ENCODE measurements at regions not wholly inside any gene's neighbourhood (a gene's known extent, or its start where the extent isn't known, plus 50 kb on each side); places are given as distances from the start of the nearest gene placed in this dataset.

DNA sequence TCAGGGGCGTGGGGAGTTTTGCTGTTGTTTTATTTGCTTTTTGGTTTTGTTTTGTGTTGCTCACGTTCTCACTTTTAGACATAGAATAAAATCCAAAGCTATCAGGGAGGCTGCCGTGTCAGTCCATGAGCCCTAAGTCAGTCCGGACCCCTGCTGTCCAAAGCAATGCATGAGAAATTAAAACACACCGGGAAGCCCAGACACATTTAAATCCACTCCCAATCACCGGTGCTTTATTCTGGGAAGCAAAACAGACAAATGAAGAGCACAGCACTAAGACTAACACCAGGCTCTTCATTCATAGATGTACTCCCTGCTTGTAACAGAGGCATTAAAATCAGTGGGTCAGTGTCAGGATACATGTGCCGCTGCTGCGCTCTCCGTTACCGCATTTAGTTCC lies 180.9 kb downstream of the IRX2 start:
- DNase-seq = no peak

GRCh38 chr5:2569774-2570542 lies 181.5 kb downstream of the IRX2 start:
- DNase-seq = no peak

DNA sequence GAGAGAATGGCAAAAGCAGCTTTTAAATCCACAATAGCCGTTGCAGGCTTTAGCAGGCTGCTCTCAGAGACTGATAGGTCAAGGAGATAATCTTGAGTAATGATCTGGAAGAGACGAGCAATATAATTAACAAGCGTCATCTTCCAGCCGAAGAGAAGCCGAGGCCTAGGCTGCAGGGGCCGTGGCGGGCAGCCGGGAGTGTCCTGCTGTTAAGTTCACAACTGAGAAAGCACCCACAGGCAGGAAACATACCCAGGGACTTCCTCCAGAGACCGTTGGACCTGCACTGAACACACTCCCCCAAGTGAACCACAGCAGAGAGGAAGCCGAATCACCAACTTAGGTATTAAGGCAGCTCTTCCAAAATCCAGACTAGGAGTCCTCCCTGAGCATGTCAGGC lies 182.3 kb downstream of the IRX2 start:
- no peak for DNase-seq

GRCh38 chr5:2566284-2566683 lies 185.2 kb downstream of the IRX2 start:
- no peak for DNase-seq

DNA sequence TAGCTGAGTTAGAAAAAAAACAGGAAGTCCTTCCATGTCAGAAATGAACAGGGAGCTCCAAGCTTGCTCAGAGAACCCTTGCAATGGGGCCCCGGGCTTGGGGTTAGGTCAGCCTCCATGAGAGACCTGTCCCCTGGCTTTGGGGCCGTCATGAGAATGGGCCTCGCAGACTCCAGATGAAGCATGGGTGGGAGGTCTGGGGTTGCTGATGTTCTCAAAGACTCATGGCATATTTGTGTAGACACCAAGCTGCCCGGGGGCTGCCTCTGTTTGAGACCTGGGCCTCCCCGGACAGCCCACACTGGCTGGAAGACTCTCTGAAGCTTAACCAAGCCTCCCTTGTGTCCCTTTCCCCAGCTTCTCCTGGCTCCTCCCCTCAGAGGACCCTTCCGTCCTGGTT lies 186.3 kb downstream of the IRX2 start:
- DNase-seq = no peak

DNA sequence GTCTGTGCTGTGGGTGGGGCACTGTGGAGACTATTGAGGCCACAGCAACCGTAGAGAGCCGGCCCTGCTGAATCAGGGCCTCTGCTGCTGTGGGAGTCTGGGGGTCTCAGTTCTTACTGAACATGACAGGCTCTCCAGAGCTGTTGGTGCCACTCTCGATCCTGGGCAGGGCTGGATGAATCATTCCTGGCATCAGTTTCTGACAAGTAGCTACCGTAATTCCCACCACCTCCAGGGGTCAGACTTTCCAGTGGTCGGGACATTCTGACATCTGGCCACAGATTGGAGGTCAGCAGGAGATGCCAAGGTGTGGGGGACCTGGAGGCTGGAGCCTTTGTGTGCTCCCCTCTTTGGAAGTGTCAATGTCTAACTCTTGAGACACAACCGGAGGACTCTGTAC lies 188.4 kb downstream of the IRX2 start:
- DNase-seq = no peak

DNA sequence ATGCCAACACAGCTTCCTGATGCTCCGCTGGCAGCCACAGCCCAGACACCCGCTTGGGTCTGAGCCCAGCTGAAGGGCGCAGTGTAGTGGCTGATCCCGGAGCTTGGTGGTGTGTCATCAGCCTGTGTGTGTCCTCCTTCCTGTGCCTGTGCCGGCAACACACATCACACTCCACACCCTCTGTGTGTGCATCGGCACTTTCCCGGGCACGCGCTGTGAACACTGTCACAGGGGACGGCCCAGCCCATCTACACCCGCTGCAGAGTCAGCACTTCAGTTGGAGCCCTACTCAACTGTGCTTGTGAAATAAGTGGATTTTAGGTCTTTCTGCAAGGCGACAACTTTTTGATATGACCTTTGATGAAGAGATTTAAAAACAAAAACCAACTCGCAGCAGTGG lies 189.4 kb downstream of the IRX2 start:
- no peak for DNase-seq

- no peak for DNase-seq
These were observed 191.0 kb downstream of the IRX2 start for GRCh38 chr5:2560435-2560834.

- no peak for DNase-seq
These were observed 194.0 kb downstream of the IRX2 start for GRCh38 chr5:2557435-2557834.

DNA sequence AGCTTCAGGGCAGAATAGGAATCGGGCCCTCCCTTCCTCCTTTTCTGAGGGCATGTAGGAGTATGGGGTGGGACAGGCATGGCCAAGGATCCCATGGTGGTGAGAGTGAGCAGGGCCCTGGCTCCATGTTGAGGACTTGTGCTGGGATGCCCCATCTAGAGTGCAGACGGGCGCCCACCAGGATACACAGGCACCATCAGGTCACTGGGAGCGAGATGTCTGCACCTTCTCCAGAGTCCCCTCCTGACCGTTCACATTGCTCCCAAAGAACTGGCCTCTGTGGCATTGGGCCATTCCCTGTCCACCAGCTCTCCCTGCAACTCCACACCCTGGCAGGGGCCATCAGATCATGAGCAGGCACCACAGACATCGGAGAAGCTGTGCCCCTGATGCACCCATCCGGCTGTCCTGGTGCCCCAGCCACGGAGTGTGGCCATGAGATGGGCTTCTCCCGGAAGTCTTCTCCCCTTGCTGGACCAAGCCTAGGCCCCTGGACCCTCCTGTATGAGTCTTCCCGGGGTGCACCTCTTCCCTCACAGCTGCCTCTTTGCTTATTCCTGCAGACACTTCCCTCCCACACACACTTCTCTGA lies 195.0 kb downstream of the IRX2 start:
- no peak for DNase-seq

DNA sequence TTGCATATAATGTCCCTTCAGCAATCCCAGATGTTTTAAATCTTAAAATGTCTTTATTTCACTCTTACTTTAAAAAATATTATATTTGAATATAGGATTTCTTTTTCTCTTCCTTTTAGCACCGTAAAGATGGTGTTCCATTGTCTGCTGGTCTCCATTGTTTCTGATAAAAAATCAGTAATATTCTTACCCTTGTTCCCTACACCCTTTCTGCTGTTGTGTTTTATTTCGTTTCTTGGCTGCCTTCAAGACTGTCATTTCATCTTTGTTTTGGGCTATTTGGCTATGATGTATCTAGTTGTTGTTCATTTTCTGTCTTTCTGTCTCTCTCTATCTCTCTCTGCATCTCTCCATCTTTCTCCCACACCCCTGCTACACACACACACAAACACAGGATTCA lies 197.9 kb downstream of the IRX2 start:
- no peak for DNase-seq

DNA sequence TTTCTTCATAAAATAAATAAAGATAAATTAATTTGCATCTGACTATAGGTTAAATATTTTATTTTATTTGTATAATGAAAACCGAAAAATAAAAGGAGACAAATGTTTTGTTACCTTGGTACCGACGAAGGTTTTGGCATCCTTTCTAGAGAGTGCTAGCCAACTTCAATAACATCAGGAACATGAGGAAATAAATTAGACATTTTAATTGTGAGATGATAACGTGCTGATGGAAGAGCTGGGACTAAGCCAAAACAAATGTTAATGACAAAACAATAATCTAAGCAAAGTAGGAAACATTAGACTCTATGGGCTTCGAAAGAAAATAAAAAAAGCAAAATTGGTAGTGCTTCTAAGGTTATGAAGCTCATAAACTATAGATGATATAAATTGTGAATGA lies 201.0 kb downstream of the IRX2 start:
- no peak for DNase-seq

DNA sequence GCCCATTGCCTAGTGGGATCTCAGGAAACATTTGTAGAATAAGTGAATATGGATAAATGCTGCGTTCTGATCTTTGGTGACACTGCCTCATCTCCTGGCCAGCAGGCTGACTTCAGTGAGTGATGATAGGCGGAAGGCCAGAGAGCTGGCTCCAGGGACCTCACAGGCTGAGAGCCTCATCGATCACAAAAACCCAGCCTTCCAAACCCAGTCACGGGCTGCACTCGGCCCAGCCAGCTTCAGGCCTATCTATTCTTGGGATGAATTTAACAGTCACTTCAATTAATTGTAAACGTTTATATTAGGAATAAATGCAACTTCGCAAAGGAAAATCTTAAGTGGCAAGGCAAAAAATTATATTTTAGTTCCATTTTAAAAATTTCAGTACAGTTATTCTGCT lies 201.6 kb downstream of the IRX2 start:
- no peak for DNase-seq

- DNase-seq = no peak
These were observed 202.1 kb downstream of the IRX2 start for GRCh38 chr5:2549354-2549753.

DNA sequence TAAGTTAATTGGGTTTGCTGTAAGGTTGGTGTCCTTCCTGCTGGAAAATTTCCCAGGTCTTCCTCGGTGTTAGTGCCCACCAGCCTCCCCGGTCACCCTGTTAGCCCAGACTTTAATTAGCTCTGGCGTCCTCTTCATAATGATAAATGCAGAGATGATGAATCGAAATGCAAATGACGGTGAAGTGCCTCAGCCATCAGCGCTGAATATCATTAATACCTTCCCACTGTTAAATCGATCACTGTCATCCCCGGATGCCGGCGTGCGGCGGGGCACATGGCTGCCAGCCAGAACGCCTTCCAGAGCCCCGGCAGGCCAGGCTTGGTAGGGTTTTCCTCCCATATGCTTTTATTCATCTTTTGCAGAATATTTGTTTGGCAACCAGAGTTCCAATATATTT lies 204.5 kb downstream of the IRX2 start:
- no peak for DNase-seq

- DNase-seq = no peak
These were observed 207.5 kb downstream of the IRX2 start for GRCh38 chr5:2544003-2544402.

DNA sequence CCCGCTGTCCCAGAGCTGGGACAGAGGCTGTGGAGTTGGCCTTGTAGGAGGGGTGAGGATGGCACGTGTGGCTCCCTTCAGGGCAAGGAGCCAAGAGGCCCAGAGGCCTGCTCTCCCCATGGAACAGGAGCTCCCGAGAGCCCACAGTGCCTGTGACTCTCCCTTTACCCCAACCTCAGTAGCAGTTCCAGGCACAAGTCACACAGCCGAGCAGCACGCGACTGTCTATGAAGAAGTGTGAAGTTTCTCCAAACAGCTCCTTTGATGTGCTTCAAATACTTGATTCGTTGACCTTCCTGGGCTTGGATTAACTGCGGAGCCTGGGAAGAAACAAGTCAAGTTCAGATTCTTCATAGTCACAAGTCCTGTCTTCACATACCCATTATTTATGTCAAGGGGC lies 208.7 kb downstream of the IRX2 start:
- no peak for DNase-seq

- DNase-seq = no peak
These were observed 209.5 kb downstream of the IRX2 start for GRCh38 chr5:2542026-2542425.

- DNase-seq = no peak
These were observed 213.3 kb downstream of the IRX2 start for GRCh38 chr5:2538169-2538568.

GRCh38 chr5:2537378-2538145 lies 213.9 kb downstream of the IRX2 start:
- peak in 1 of 56 donors; percentile 17 for DNase-seq

- DNase-seq = peak in 1 of 56 donors; percentile 8
These were observed 214.7 kb downstream of the IRX2 start for GRCh38 chr5:2536632-2537377.

DNA sequence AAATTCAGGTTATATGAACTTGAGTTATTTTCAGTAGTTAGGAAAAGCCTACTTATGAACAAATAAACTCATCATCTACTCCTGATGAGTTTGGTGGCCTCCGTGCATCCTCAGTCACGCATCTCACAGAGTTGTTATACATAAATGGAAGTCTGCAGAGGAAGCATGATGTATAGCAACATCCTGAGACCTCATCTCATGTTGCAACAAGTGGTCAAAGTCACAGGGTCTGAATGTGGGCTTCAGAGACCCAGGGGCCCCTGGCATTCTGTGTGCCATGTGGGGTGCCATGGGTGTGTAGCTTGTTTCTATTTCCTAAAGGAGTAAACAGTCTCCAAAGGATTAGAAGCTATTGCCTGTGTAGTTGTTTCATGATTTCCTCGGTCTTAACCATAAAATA lies 216.5 kb downstream of the IRX2 start:
- DNase-seq = no peak
